HCEC 1CT (cell line): ENCODE measurements at regions not wholly inside any gene's neighbourhood (a gene's known extent, or its start where the extent isn't known, plus 50 kb on each side); places are given as distances from the start of the nearest gene placed in this dataset.

Source experiments
- DNase-seq: peaks from one replicate; pipeline ENCODE4 v3.0.0-alpha.2; 2017

GRCh38 chr14:22333422-22334274 lies 255.4 kb downstream of the DAD1 start:
- peak; percentile 67 for DNase-seq

GRCh38 chr14:22332686-22333421 lies 256.2 kb downstream of the DAD1 start:
- no peak for DNase-seq

GRCh38 chr14:22329371-22329770 lies 259.7 kb downstream of the DAD1 start:
- no peak for DNase-seq

GRCh38 chr14:22325676-22326400 lies 263.2 kb downstream of the DAD1 start:
- DNase-seq: no peak

GRCh38 chr14:22320362-22320750 lies 268.7 kb downstream of the DAD1 start:
- no peak for DNase-seq

- DNase-seq: no peak
Observed at GRCh38 chr14:22319526-22320361, 269.3 kb downstream of the DAD1 start.

- DNase-seq: no peak
Observed at GRCh38 chr14:22318951-22319350, 270.1 kb downstream of the DAD1 start.

GRCh38 chr14:22316473-22316872 lies 272.6 kb downstream of the DAD1 start:
- DNase-seq: no peak

GRCh38 chr14:22315336-22315735 lies 273.7 kb downstream of the DAD1 start:
- no peak for DNase-seq

- DNase-seq: peak; percentile 44
Observed at GRCh38 chr14:22314183-22314820, 274.7 kb downstream of the DAD1 start.

GRCh38 chr14:22313172-22313801 lies 275.7 kb downstream of the DAD1 start:
- DNase-seq: peak; percentile 10

- no peak for DNase-seq
Observed at GRCh38 chr14:22311636-22312035, 277.4 kb downstream of the DAD1 start.

- DNase-seq: no peak
Observed at GRCh38 chr14:22305607-22306006, 283.4 kb downstream of the DAD1 start.

GRCh38 chr14:22304326-22304725 lies 284.7 kb downstream of the DAD1 start:
- DNase-seq: no peak

- peak; percentile 31 for DNase-seq
Observed at GRCh38 chr14:22303589-22304195, 285.3 kb downstream of the DAD1 start.

GRCh38 chr14:22300646-22301045 lies 288.4 kb downstream of the DAD1 start:
- DNase-seq: no peak

- no peak for DNase-seq
Observed at GRCh38 chr14:22297376-22297775, 291.6 kb downstream of the DAD1 start.

GRCh38 chr14:22296722-22297121 lies 292.3 kb downstream of the DAD1 start:
- DNase-seq: peak; percentile 52

GRCh38 chr14:22296088-22296487 lies 292.9 kb downstream of the DAD1 start:
- no peak for DNase-seq

- DNase-seq: peak; percentile 12
Observed at GRCh38 chr14:22291406-22291805, 297.6 kb downstream of the DAD1 start.

GRCh38 chr14:22289570-22289969 lies 299.5 kb downstream of the DAD1 start:
- DNase-seq: no peak
